MM.1S (cell line): ENCODE measurements at regions not wholly inside any gene's neighbourhood (a gene's known extent, or its start where the extent isn't known, plus 50 kb on each side); places are given as distances from the start of the nearest gene placed in this dataset.

ENCODE experiments used
- CTCF ChIP-seq: fragments of 300-600 bp; sonication (generic); IDR thresholded peaks from 2 replicates; pipeline ENCODE4 v1.5.1; 2016; ENCODE audit warnings: antibody characterized with exemption, low read length, mixed read lengths
- EZH2 ChIP-seq: fragments of 300-600 bp; sonication (generic); optimal IDR thresholded peaks from 2 replicates; pipeline ENCODE3; 2017; ENCODE audit warnings: low read depth, mild to moderate bottlenecking, antibody characterized with exemption, low read length, mixed read lengths
- EZH2phosphoT487 ChIP-seq: fragments of 300-600 bp; sonication (generic); IDR thresholded peaks from 2 replicates; pipeline ENCODE4 v1.6.1; 2018; ENCODE audit warnings: antibody characterized with exemption, low read length

- TF ChIP-seq CTCF: peak; percentile 5; the same call in 1 of the 2 replicates
- TF ChIP-seq EZH2: no peak
- no peak for TF ChIP-seq EZH2phosphoT487
Measured at GRCh38 chr2:20916604-20917286, 93.8 kb upstream of the LDAH start.
